ENCODE measurements at regions not wholly inside any gene's neighbourhood (a gene's known extent, or its start where the extent isn't known, plus 50 kb on each side); places are given as distances from the start of the nearest gene placed in this dataset.

DNA sequence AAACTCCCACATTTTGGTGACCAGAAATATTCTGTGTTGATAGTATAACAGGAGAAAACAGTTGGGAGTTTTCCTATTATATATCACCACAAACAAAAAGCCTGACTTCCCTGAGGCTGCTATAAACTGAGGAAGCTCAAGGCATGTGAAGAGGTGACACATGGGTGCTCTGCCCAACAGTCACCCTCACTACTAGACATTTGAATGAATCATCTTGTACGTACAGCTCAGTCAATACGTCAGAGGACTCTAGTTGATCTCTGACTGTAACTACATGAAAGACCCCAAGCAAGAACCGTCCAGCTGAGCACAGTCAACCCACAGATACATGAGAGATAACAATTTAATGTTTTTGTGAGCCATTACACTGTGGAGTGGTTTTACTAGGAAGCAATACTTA is 338.3 kb upstream of the ATP11B start:
- DNase-seq (ENCODE audit: low read depth in 3 of 3) = no peak

DNA sequence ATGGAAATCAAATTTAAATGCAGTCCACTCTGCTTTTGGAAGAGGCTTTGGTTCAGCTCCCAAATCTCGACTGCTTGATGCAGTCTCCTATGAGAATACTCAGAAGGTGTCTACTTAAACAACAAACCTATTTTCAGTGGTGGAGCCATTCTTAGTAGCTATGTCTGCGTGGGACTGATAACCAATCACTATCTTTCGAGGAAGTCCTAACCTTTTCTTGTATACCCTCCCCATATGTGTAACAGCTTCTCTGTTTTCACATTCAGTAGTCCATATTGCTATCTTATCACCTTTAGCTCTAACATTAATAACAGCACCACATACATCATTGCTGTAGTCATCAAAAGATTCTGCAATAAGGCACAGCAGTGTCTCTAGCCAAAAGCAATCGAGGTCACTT is 333.0 kb upstream of the ATP11B start:
- DNase-seq (ENCODE audit: low read depth in 3 of 3) = no peak

DNA sequence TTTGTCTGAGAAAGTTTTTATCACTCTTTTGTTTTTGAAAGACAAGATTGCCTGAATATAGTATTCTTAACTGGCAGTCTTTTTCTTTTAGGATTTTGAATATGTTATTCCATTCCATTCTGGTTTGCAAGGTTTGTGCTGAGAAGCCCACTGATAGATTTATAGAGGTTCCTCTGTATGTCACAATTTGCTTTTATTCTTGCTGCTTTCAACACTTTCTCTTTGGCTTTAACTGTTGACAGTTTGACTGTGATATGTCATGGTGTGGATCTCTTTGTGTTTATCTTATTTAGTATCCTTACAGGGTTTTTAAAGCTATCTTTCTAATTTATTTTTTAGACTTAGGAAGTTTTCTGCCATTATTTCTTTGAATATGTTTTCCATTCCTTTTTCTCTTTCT is 331.2 kb upstream of the ATP11B start:
- DNase-seq (ENCODE audit: low read depth in 3 of 3) = no peak

DNA sequence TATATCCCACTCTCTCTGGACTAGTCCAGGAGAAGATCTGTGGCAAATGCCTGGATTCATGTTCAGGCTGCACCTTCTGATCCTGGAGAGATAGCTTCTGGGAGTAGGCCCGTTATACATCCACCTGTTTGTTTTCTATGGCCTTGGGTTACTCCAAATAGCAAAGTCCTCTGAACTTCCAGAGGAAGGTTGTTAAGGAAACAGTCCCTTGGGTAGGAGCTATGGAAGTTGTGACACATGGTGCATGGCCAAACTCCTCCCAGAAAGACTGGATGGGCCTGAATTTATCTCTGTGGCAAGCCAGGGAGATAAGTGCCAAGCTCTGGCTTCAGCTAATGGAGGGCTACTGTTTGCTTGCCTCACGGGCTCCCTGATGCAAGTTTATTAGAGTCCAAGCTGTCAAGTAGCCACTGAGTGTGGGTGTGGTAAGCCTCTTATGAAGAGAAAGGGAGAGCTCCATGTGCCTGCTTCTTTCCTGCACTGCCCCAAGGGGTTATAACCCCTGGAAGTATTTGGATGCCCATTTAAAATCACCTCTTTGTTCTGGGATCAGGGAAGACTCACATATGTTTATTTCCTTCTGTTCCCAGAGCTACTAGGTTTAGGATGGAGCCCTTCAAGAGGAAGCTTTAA is 328.7 kb upstream of the ATP11B start:
- no peak for DNase-seq (ENCODE audit: low read depth in 3 of 3)

DNA sequence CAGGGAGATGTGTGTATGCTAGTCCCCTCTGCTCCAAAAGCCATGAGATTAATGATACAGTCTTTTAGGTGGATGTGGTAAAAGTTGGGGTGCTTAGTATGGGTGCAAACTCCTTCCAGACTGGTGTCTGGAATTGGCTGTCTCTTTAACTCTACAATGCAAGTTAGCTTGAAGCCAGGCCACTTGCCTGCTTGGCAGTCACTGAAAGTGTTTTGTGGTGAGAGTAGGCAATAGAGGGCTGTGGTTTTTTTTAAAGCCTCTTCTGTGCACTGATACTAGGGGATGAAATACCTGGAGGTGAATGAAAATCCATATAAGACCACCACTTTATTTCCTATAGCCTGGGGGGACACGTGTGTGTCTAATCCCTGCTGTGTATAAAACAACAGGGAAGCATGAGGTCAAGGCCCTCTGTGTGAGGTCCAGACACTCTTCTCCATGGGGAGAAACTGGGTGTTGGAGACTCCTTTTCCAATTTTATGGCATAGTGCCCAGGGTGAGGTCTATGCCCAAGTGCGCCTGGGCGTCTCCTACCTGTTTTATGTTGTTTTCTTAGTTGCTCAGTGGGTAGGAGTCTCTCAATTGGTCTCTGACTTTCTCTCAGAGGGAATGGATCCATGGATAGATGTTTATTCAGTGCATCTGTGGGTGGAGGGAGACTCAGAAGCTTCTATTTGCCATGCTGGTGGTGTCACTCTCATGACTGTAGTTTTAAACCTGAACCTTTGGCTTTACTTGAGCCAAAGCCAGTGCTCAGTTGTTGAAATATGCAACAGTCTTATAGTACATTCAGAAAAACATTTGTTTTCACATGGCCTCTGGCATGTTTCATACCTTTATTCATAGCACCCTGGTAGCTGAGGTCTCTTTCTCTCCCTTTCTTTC is 327.8 kb upstream of the ATP11B start:
- DNase-seq (ENCODE audit: low read depth in 3 of 3) = no peak

DNA sequence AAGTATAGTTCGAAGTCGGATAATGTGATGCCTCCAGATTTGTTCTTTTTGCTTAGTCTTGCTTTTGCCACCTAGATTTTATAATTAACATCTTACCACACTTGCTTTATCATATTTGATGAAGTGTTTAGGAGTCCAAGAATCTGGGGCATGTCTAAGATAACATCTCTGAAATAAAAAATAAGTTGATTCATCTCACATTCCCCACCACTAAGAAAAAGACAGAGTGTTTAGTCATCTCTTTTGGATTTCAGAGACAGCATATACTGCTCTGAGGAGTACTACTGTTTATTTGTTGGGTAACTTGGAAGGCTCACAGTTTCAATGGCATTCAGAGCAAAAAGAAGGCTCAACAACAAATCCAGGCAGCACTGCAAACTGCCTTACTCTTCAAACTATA is 324.2 kb upstream of the ATP11B start:
- DNase-seq (ENCODE audit: low read depth in 3 of 3) = no peak

DNA sequence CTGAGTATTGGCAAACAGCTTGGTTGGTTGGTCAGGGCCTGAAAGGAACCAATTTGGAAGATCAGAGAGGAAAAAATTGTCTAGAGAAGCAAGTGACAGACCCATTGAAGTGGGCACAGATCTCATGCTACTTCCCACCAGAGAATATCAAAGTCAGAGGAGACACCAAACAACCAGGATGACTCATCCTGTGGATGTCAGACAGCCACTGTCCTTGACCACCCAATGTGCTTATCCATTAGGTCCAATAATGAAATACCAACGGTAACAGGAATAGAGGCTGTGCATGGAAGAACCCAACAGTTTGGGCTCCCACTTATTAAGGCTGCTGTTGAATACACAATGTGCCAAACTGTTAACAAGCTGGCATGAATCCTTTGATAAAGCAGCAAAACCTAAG is 323.1 kb upstream of the ATP11B start:
- no peak for DNase-seq (ENCODE audit: low read depth in 3 of 3)

DNA sequence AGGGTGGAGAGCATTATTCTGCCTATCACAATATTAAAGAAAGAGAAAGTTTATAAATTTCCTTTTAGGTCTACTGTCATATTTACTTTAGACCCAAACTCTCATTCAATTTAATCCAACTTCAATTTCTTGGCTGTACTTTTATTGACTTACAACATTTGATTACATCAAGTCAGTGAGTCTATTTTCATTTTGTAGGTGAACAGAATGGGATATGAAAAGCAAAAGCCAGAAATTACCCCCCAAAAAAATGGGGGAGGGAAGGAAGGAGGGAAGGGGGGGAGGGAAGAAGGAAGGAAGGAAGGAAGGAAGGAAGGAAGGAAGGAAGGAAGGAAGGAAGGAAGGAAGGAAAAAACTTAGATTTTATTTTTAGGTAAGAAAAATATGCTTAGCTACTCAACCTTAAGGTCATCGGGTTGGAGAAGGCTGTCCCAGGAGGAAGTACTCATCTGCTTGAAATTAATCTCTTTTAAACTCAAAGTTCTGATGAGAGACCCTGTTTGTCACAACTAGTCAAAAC is 320.1 kb upstream of the ATP11B start:
- DNase-seq (ENCODE audit: low read depth in 3 of 3) = no peak

DNA sequence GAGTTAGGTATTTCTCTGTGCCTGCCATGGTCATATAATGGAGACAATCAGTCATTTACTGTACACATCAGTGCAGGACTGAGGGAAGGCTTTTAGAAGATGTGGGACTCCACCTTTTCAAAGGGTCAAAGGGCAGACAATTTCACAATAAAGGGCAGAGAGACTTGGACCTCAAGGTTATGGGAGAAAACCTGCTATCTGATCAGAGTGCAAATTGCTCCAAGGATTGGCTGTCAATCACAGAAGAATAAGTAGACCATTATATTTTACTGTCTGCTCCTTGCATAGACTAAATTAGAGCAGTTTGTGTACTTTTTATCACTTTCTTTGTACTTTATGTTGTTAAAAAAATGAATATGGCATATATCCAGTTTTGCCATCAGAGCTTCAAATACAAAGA is 314.9 kb upstream of the ATP11B start:
- no peak for DNase-seq (ENCODE audit: low read depth in 3 of 3)

DNA sequence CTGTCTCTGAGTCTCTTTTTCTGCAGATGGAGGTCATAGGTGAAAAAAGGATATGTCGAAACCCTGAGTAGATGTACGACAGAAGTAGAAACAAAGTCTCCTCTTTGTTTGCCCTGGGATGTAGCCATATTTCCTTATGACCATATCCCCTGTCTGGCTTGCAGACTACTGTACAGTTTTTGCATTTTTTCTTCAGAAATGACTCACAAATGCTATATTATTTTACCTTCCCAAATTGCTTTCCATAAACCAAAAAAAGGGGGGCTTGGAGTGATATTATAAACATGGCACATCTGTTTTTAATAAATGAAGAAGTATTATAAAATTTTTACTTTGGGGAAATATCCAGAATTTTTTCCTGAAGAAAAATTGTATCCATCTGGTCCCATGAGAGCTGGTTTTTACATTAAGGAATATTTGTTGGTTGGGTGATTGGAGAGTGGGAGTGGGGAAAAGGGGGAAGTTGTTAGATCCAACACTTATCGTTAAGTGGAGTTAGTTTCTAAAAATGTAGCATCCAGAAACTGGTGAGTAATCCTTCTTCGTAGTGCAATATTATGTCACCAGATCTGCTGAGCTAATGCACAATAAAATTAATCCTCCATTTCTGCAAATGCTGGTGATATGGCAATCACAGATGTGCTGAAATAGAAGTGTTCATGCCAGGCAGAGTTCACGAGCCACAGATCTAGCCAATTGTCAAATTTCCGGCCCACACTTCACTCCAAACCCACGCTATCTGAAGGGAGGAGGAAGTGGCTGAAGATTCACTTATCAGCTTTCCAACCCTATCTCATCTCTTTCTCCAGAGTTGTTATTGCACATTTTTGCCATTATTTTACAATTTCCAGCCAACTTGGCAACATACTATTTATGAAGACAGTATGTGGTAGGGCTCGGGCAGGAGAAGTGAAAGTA is 313.6 kb upstream of the ATP11B start:
- DNase-seq (ENCODE audit: low read depth in 3 of 3) = no peak

DNA sequence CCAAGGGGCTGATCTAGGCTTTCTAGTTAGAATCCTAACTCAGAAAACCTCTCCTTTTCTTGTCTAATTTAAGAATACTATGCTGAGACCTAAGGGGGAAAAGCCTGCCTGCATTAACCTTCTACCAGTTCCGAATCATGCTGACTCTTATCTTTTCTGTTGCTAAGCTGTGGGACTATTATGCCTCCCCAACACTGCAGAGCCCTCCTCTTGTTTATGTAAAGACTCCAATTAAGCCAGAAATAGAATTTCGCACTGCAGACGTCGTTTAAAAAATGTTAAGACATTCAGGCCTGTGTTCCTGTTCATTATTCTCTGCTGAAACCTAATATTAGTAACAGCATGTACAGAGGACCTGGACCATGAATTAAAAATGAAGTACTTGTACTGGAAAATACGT is 310.6 kb upstream of the ATP11B start:
- no peak for DNase-seq (ENCODE audit: low read depth in 3 of 3)

DNA sequence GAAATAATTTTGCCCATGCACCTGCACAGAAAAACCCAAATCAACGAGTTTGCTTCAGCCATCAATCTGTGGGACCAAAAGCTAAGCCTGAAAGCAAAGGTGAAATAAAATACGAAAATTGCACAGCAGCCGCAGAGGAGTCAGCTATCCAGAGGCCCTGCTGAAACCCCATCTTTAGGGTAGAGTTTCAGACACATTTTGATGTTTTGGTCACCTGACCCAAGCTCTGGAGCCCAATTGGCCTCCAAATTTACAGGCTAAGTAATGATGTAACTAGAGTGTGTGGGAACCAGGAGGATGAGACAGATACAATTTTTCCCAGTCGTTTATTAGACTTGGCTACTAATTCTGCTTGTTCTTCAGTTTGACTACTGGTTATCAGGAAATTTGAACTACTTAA is 308.6 kb upstream of the ATP11B start:
- DNase-seq (ENCODE audit: low read depth in 3 of 3) = no peak

DNA sequence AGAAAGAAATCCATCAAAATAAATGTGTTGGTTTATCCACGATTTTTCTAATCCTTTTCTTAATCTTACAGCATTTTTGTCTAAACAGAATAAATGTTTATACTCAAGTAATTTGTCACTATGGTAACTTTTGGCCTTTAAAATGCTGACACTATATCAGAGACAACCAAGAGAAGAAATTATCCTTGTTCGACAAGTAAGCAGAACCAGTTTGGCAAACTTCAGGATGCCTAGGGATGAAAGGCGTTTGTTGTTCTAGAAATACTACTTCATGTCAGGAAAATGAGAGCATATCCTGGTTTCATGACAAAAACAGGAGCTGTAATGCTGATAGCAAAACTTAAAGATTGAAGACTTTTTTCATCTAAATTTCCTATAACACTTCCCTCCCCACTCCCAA is 308.0 kb upstream of the ATP11B start:
- no peak for DNase-seq (ENCODE audit: low read depth in 3 of 3)

DNA sequence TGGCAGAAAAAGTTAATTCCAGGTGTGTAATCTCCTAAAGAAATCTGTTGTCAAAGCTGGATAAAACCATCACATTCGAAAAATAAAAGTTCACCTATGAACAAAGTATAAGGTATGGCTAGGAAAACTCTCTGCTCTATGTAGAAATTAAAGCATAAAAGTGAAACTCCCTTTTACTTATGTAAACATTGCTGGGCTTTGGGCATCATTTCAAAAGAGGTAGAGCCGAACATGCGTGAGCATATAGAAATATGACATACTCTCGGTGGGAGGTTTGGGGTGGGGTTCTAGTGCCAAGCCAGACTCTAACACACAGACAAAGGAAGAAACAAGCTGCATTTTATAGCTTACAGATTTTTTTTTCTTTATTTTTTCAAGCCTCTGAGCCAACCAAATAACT is 306.8 kb upstream of the ATP11B start:
- DNase-seq (ENCODE audit: low read depth in 3 of 3) = no peak

DNA sequence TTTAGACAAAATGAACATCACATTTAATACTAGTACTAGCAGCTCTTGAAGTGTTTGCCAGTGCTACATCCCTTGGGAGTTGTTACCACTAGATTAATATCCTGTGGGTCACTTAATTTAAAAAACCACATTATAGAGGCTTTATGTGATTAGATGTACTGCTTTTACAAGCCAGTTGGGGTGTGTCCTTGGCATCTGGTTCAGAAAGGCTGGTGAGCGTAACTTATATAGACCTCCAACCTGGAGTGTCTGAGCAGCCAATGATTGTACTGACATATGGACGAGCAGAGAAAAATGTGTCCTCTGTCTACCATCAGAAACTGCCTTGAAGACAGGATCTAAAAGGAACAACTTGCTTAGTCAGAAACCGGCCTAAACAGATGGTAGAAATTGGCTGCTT is 306.2 kb upstream of the ATP11B start:
- DNase-seq (ENCODE audit: low read depth in 3 of 3) = no peak

DNA sequence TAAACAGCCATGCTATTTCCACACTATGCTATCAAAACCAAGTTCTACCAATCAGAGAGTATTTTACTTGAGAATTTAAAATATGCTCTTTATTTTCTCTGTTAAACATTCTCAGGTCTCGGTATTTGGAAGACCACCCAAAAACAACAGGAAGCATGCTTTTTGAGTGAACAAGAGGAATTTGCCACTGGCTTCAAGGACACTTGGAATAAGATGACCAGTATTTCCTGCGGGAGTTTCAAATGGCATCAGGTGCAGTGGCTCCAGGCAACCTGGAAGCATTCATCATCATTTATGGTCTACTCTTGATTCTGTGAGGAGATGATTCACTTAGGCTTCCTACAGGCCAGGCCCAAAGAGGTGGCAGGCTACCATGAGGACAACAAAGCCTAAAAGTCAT is 305.7 kb upstream of the ATP11B start:
- DNase-seq (ENCODE audit: low read depth in 3 of 3) = no peak

DNA sequence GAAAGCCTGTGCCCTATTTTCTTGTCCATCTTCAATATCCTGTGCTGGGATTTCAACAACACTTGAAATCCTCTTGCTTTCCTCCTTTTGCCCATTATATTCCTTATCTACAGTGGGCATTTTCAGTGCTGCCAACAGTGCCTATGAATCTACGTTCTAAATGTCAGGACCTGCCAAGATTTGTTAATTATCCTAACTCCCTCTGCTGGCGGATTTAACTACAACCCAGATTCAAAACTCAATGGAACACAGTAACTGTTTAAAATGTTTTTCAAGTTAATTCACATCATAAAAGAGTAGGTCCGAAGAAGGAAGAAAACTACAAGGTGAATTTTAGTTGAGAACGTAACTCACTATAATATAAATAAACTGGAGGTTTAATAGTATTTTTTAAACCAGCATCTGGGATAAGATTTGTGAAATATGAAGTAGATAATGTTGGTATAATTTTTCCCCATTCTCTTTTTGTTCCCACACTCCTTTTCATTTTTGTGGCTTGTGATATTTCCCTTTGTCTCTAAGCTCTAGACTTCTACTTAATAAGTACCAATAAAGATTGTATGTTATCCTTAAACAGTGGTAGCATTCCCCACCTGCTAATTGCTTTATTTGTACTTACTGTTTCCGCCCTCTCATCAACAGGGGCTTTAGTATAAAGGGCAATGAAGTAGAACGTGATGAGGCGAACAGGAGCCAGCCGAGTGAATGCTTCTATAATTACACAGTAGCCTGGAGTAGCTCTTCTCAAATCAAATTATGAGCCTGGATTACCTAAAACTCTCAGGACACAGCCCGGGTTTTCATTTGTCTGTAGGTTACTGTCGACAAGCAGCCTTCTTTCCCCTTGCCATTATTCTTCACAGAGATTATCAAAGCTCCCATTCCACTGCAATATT is 302.5 kb upstream of the ATP11B start:
- no peak for DNase-seq (ENCODE audit: low read depth in 3 of 3)

DNA sequence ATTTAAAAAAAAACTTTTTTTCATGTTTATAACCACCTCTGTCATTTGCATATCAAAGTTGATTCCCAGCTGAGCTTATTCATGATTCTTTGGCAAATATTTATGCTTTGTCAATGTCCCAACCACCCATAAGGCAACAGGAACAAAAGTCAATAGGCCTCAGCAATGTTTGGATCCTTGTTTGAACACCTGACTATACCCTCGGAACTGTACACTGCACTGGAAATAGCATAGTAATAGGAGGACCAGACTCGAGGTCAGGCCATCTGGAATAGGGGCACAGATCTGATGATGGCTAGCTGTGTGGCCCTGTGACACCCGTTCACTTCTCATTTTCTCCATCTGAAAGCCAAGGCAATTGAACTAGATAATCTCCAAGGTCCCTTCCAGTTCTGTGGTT is 301.7 kb upstream of the ATP11B start:
- no peak for DNase-seq (ENCODE audit: low read depth in 3 of 3)

DNA sequence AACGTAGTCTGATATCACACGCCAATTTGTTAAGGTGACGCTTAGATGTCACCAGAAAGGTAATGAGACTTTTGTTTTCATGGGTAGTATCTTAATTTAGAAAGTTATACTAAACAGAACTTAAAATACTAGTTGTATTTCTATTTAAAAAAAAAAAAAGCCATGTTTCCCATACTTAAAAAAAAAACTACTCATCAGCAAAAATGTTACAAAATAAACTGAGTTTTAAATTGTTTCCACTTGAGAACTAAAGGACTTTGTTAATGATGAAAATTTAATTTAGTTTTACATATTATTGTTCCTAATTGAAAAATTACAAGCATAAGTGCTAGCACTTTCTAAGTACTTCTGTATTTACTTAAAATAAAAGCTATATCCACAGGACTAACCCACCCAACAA is 300.8 kb upstream of the ATP11B start:
- DNase-seq (ENCODE audit: low read depth in 3 of 3) = no peak

DNA sequence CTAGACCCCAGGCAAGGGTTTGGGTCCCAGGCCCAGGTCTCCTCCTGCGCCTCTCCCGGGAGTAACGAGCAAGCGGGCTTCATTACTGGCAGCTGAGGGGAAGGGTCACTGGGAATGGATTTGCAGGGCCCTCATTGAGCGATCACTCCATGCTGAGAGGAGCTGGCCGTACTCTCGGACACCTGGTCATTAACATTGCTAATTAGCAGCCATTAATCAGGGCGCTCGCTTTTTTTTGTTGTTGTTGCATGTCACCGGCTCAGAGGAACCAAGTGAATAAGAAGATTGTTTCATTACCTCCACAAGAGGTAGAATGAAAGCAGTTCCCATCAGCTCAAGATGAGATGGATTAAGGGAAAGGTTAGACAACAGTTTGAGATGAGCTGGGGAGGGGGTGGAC is 293.0 kb upstream of the ATP11B start:
- DNase-seq (ENCODE audit: low read depth in 3 of 3) = no peak

DNA sequence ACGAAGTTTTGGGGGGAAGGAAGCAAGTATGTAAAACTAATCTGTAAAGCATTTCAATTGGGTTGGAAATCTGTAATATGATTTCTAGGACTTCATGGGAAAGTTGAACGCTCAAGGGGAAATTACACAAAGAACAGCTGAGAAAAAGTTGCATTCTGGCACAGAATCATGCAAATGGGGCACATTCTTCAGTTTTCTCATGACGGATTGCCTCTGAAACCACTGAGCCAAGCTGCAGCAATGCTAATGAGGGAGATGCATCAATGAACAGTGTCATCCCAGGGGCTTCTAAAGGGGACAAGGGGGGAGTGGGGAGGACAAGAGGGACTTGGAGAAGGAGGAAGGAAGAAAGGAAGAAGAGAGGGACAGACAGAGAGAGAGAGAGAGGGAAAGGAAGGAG is 291.4 kb upstream of the ATP11B start:
- no peak for DNase-seq (ENCODE audit: low read depth in 3 of 3)

Data from stimulated activated CD4-positive, alpha-beta T cell treated with anti-CD3 and anti-CD28 coated beads, TNF-alpha, amount 100 ng/mL, for 4 hours (primary cell).